ENCODE measurements at regions not wholly inside any gene's neighbourhood (a gene's known extent, or its start where the extent isn't known, plus 50 kb on each side); places are given as distances from the start of the nearest gene placed in this dataset.

- ChIA-PET POLR2A (no interaction called here), CTCF (interaction anchor here (0.6 to 0.8 kb wide), 2 partner anchors 36 to 65 kb away, joined by 3 to 4 read pairs; no protein-coding TSS in a partner anchor)
- no TSS peak for BruUV-seq (replicated peaks)
- Histone ChIP-seq H3K4me1 (no peaks in the 10 kb centered on the region), H3K36me3 (ENCODE audit: control insufficient read depth, insufficient read depth, low read length) (no peaks in the 10 kb centered on the region), H3K4me3 (ENCODE audit: low read depth, low read length) (no peak overlapping the region), H3K9me3 (no peaks in the 10 kb centered on the region), H3K27me3 (replicated peaks; ENCODE audit: control insufficient read depth, insufficient read depth, low read length) (no peaks in the 10 kb centered on the region)
- Mint-ChIP-seq H3K27ac (ENCODE audit: unreplicated experiment) (no peak overlapping the region), H3K36me3 (ENCODE audit: insufficient read depth, unreplicated experiment) (no peaks in the 10 kb centered on the region), H3K9me3 (ENCODE audit: unreplicated experiment) (no peaks in the 10 kb centered on the region), H3K4me3 (ENCODE audit: unreplicated experiment) (no peak overlapping the region), H3K27me3 (ENCODE audit: insufficient read depth, unreplicated experiment) (peaks cover 8% of the 10 kb centered on the region), H3K4me1 (ENCODE audit: low read depth, unreplicated experiment) (no peaks in the 10 kb centered on the region)
- intact Hi-C loops (cut with micrococcal nuclease; ENCODE audit: unreplicated experiment), result loop anchor here (1.0 to 2.0 kb wide), 2 partner anchors 36 to 63 kb away; no protein-coding TSS in a partner anchor
- peak; percentile 23 to 52 for TF ChIP-seq CTCF (IDR thresholded peaks at IDR 0.05; ENCODE audit: insufficient read depth in 1 of 2, low read depth in 1 of 2, low read length in 1 of 2, severe bottlenecking in 1 of 2, unreplicated experiment in 1 of 2)
- peak; percentile 34 to 36 for DNase-seq
These were observed 53.9 kb upstream of the KIAA1210 start for GRCh38 chrX:119181491-119181890.

- BruUV-seq (replicated peaks), result no TSS peak
- no peaks in the 10 kb centered on the region for H3K36me3 ChIP-seq (ENCODE audit: control insufficient read depth, insufficient read depth, low read length)
- H3K9me3 ChIP-seq, result no peaks in the 10 kb centered on the region
- no peak overlapping the region for H3K4me3 ChIP-seq (ENCODE audit: low read depth, low read length)
- ChIA-PET CTCF (no interaction called here), POLR2A (no interaction called here)
- H3K27me3 Mint-ChIP-seq (ENCODE audit: insufficient read depth, unreplicated experiment), result peaks cover 5% of the 10 kb centered on the region
- intact Hi-C loops (cut with micrococcal nuclease; ENCODE audit: unreplicated experiment), result no loop called here
- no peak overlapping the region for H3K27ac Mint-ChIP-seq (ENCODE audit: unreplicated experiment)
- H3K4me1 Mint-ChIP-seq (ENCODE audit: low read depth, unreplicated experiment), result no peaks in the 10 kb centered on the region
- H3K27me3 ChIP-seq (replicated peaks; ENCODE audit: control insufficient read depth, insufficient read depth, low read length), result no peaks in the 10 kb centered on the region
- DNase-seq, result no peak
- no peaks in the 10 kb centered on the region for H3K9me3 Mint-ChIP-seq (ENCODE audit: unreplicated experiment)
- no peak for TF ChIP-seq CTCF (IDR thresholded peaks at IDR 0.05; ENCODE audit: insufficient read depth in 1 of 2, low read depth in 1 of 2, low read length in 1 of 2, severe bottlenecking in 1 of 2, unreplicated experiment in 1 of 2)
- no peak overlapping the region for H3K4me3 Mint-ChIP-seq (ENCODE audit: unreplicated experiment)
- no peaks in the 10 kb centered on the region for H3K4me1 ChIP-seq
- peaks cover 7% of the 10 kb centered on the region for H3K36me3 Mint-ChIP-seq (ENCODE audit: insufficient read depth, unreplicated experiment)
These were observed 49.9 kb upstream of the PGRMC1 start for GRCh38 chrX:119186194-119186593.
